Spleen (tissue), 7 donors: ENCODE measurements at regions not wholly inside any gene's neighbourhood (a gene's known extent, or its start where the extent isn't known, plus 50 kb on each side); places are given as distances from the start of the nearest gene placed in this dataset.

Experiments used
- CTCF ChIP-seq, 11 experiments: fragments of 200-600 bp in 7 of 11; fragments of 450-650 bp in 4 of 11; sonication (generic) in 4 of 11; IDR thresholded peaks in 8 of 11; conservative IDR thresholded peaks in 3 of 11; 1 replicate in 7 of 11; 2 replicates in 4 of 11; pipeline versions ENCODE4 v1.4.0 to v1.8.0; 2016 to 2021; ENCODE audit warnings: antibody characterized with exemption in 11 of 11, inconsistent platforms in 4 of 11, mild to moderate bottlenecking in 1 of 11
- POLR2A ChIP-seq, 3 donors: fragments of 450-650 bp; IDR thresholded peaks; one replicate each; pipeline ENCODE4 v1.5.1; 2017; ENCODE audit warnings: antibody characterized with exemption in 3 of 3, mild to moderate bottlenecking in 1 of 3
- POLR2AphosphoS5 ChIP-seq, 3 donors: sonication (generic); formaldehyde crosslinking; IDR thresholded peaks; one replicate each; pipeline ENCODE4 v1.5.1; 2017; ENCODE audit warnings: antibody characterized with exemption in 3 of 3
- donor health status: DM: no; HTN: no; CAD: no; lungs with moderate emphysema.
- donor health status: DM: no; HTN: no; CAD: no.
- donor health status: DM: no; HTN: no; CAD: no.

- TF ChIP-seq POLR2A (IDR thresholded peaks at IDR 0.05), result no peak
- no peak for TF ChIP-seq POLR2AphosphoS5 (IDR thresholded peaks at IDR 0.05)
- no peak for TF ChIP-seq CTCF (IDR thresholded peaks at IDR 0.05 in 8 of 11, conservative IDR thresholded peaks at IDR 0.05 in 3 of 11)
Observed at GRCh38 chr13:103715335-103715734, 649.1 kb upstream of the SLC10A2 start.
